PC-3 (cell line): ENCODE measurements at regions not wholly inside any gene's neighbourhood (a gene's known extent, or its start where the extent isn't known, plus 50 kb on each side); places are given as distances from the start of the nearest gene placed in this dataset.

Experiments used
- ATAC-seq: fragments of 200-7000 bp; cut with Tn5 transposase; 2 replicates; pipeline ENCODE4 v1.9.1; 2020; ENCODE audit warnings: mild to moderate bottlenecking, moderate library complexity
- BruUV-seq: library from RNA; stranded (reverse); fragments of 400-500 nt; replicated peaks from 2 replicates; lab custom pipeline; 2021; lab: Mats Ljungman, UMichigan
- CTCF ChIA-PET: fragments of 300-600 bp; sonication (Branson Sonifier 250); formaldehyde crosslinking; loops from one replicate; lab custom pipeline; 2022; ENCODE audit warnings: antibody characterized with exemption; lab: Charles Lee
- POLR2A ChIA-PET: fragments of 300-600 bp; sonication (Branson Sonifier 250); formaldehyde crosslinking; loops from one replicate; lab custom pipeline; 2022; ENCODE audit warnings: antibody characterized with exemption; ENCODE audit not compliant: unreplicated experiment; lab: Charles Lee
- DNase-seq: peaks from one replicate; pipeline ENCODE4 v3.0.0-alpha.2; 2015
- H2AFZ ChIP-seq: fragments of 300-600 bp; sonication (generic); 2 replicates; pipeline ENCODE4 v1.6.0; 2016; ENCODE audit warnings: antibody characterized with exemption, low read length
- H3F3A ChIP-seq: fragments of 300-600 bp; sonication (generic); one replicate; pipeline ENCODE4 v1.6.0; 2017; ENCODE audit warnings: antibody characterized with exemption, low read length, control low read depth, mild to moderate bottlenecking; ENCODE audit not compliant: unreplicated experiment
- H3K27ac ChIP-seq: fragments of 300-600 bp; sonication (generic); 2 replicates; pipeline ENCODE4 v1.5.1; 2016; ENCODE audit warnings: mild to moderate bottlenecking, low read length
- H3K27me3 ChIP-seq: fragments of 300-600 bp; sonication (generic); 2 replicates; pipeline ENCODE4 v1.6.1; 2016; ENCODE audit warnings: low read length, mixed read lengths
- H3K36me3 ChIP-seq: fragments of 300-600 bp; sonication (generic); 2 replicates; pipeline ENCODE4 v1.6.1; 2016; ENCODE audit warnings: low read depth, mixed run types, low read length, mixed read lengths
- H3K4me1 ChIP-seq: fragments of 300-600 bp; sonication (generic); 2 replicates; pipeline ENCODE4 v1.5.1; 2016; ENCODE audit warnings: low read length; ENCODE audit not compliant: insufficient read depth
- H3K4me2 ChIP-seq: fragments of 300-600 bp; sonication (generic); 2 replicates; pipeline ENCODE4 v1.6.0; 2016; ENCODE audit warnings: low read length
- H3K4me3 ChIP-seq: fragments of 300-600 bp; sonication (generic); 2 replicates; pipeline ENCODE4 v1.5.1; 2016; ENCODE audit warnings: mild to moderate bottlenecking, low read length, mixed read lengths
- H3K79me2 ChIP-seq: fragments of 300-600 bp; sonication (generic); 2 replicates; pipeline ENCODE4 v1.6.1; 2017; ENCODE audit warnings: low read length, mixed read lengths
- H3K9ac ChIP-seq: fragments of 300-600 bp; sonication (generic); 2 replicates; pipeline ENCODE4 v1.6.0; 2016; ENCODE audit warnings: mild to moderate bottlenecking, low read length
- H3K9me2 ChIP-seq: fragments of 300-600 bp; sonication (generic); replicated peaks from 2 replicates; pipeline ENCODE4 v1.6.1; 2016; ENCODE audit warnings: mixed run types, low read length, mixed read lengths
- H3K9me3 ChIP-seq: fragments of 300-600 bp; sonication (generic); 2 replicates; pipeline ENCODE4 v1.6.1; 2016; ENCODE audit warnings: low read length, mixed read lengths
- H4K20me1 ChIP-seq: fragments of 300-600 bp; sonication (generic); 2 replicates; pipeline ENCODE4 v1.6.1; 2016; ENCODE audit warnings: low read length, mixed read lengths
- EZH2 ChIP-seq: fragments of 300-600 bp; sonication (generic); IDR thresholded peaks from one replicate; pipeline ENCODE4 v1.6.1; 2017; ENCODE audit warnings: antibody characterized with exemption, mild to moderate bottlenecking, low read length; ENCODE audit not compliant: unreplicated experiment
- EZH2phosphoT487 ChIP-seq: fragments of 300-600 bp; sonication (generic); IDR thresholded peaks from 2 replicates; pipeline ENCODE4 v1.6.1; 2018; ENCODE audit warnings: mild to moderate bottlenecking, antibody characterized with exemption, low read length, borderline replicate concordance
- intact Hi-C: fragments of 100-400 bp; cut with micrococcal nuclease; formaldehyde crosslinking; loops from 2 replicates; pipeline ENCODE4 v1.9.0; 2023
- TF ChIP-seq, protein P1 (sequence below): fragments of 300-600 bp; sonication (generic); conservative IDR thresholded peaks from 2 replicates; pipeline ENCODE4 v1.5.1; 2017; ENCODE audit warnings: antibody characterized with exemption, low read depth, mild to moderate bottlenecking, low read length

GRCh38 chr1:182193908-182194550, 132.5 kb upstream of the ZNF648 start:
- Histone ChIP-seq H3K27ac (no peak overlapping the region), H3K9me3 (no peaks in the 10 kb centered on the region), H3K4me2 (no peak overlapping the region), H3K9ac (no peak overlapping the region), H3K79me2 (no peaks in the 10 kb centered on the region), H2AFZ (no peak overlapping the region), H3K4me3 (no peak overlapping the region), H3F3A (no peaks in the 10 kb centered on the region), H3K4me1 (no peaks in the 10 kb centered on the region), H3K27me3 (no peaks in the 10 kb centered on the region), H3K9me2 (no peaks in the 10 kb centered on the region), H3K36me3 (no peaks in the 10 kb centered on the region), H4K20me1 (no peaks in the 10 kb centered on the region)
- no peak for ATAC-seq
- TF ChIP-seq, protein P1, sequence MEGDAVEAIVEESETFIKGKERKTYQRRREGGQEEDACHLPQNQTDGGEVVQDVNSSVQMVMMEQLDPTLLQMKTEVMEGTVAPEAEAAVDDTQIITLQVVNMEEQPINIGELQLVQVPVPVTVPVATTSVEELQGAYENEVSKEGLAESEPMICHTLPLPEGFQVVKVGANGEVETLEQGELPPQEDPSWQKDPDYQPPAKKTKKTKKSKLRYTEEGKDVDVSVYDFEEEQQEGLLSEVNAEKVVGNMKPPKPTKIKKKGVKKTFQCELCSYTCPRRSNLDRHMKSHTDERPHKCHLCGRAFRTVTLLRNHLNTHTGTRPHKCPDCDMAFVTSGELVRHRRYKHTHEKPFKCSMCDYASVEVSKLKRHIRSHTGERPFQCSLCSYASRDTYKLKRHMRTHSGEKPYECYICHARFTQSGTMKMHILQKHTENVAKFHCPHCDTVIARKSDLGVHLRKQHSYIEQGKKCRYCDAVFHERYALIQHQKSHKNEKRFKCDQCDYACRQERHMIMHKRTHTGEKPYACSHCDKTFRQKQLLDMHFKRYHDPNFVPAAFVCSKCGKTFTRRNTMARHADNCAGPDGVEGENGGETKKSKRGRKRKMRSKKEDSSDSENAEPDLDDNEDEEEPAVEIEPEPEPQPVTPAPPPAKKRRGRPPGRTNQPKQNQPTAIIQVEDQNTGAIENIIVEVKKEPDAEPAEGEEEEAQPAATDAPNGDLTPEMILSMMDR = no peak
- TF ChIP-seq EZH2 (no peak), EZH2phosphoT487 (no peak)
- intact Hi-C loops = no loop called here
- POLR2A ChIA-PET = no interaction called here
- BruUV-seq = no TSS peak
- CTCF ChIA-PET = no interaction called here
- no peak for DNase-seq

DNA sequence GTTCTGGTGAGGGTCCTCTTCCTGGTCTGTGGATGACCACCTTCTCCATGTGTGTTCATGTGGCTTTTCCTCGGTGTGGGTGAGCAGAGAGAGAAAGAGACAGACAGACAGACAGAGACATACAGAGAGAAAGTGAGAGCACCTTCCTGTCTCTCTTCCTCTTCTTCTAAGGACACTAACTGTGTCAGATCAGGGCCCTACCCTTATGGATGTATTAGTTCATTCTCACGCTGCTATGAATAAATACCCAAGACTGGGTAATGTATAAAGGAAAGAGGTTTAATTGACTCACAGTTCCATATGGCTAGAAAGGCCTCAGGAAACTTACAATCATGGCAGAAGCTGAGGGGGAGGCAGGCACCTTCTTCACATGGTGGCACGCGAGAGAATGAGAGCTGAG, 131.5 kb upstream of the ZNF648 start:
- ChIA-PET POLR2A (no interaction called here), CTCF (no interaction called here)
- no TSS peak for BruUV-seq
- Histone ChIP-seq H3K4me3 (no peak overlapping the region), H3K9me3 (no peaks in the 10 kb centered on the region), H3K9me2 (no peaks in the 10 kb centered on the region), H3K27me3 (no peaks in the 10 kb centered on the region), H3K9ac (no peak overlapping the region), H2AFZ (no peak overlapping the region), H3K27ac (no peak overlapping the region), H3K4me2 (no peak overlapping the region), H3K79me2 (no peaks in the 10 kb centered on the region), H3K36me3 (no peaks in the 10 kb centered on the region), H3F3A (no peaks in the 10 kb centered on the region), H4K20me1 (no peaks in the 10 kb centered on the region), H3K4me1 (no peaks in the 10 kb centered on the region)
- no peak for TF ChIP-seq EZH2phosphoT487
- TF ChIP-seq EZH2 = no peak
- TF ChIP-seq, protein P1 = no peak
- DNase-seq (no peak), ATAC-seq (no peak)
- intact Hi-C loops = no loop called here

DNA sequence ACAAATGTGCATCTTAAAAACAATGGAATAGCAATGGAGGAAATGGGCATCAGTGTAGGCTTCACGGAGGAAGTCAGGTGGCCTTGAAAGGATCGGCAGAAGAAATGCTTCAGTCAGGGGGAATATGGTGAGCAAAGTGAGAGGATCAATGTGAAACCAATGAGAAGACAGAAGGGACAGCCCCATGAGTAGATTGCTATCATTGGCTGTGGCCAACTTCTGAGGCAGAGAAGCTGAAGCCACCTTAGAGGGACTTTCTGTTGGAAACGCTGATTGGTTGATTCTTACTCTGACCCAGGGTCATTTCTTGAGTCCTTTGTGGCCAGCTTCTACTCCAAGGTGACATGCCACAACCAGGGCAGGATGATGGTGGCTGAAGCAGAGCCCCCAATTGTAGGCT, 130.7 kb upstream of the ZNF648 start:
- no TSS peak for BruUV-seq
- CTCF ChIA-PET = no interaction called here
- Histone ChIP-seq H3K27ac (no peak overlapping the region), H3K4me3 (no peak overlapping the region), H3K27me3 (no peaks in the 10 kb centered on the region), H3K79me2 (no peaks in the 10 kb centered on the region), H3K36me3 (no peaks in the 10 kb centered on the region), H3F3A (no peaks in the 10 kb centered on the region), H3K9ac (no peak overlapping the region), H3K9me2 (no peaks in the 10 kb centered on the region), H2AFZ (no peak overlapping the region), H3K4me2 (no peak overlapping the region), H4K20me1 (no peaks in the 10 kb centered on the region), H3K9me3 (no peaks in the 10 kb centered on the region), H3K4me1 (peaks cover 2% of the 10 kb centered on the region)
- DNase-seq (no peak), ATAC-seq (no peak)
- POLR2A ChIA-PET = no interaction called here
- intact Hi-C loops = no loop called here
- no peak for TF ChIP-seq EZH2phosphoT487
- TF ChIP-seq EZH2 = no peak
- TF ChIP-seq, protein P1 = no peak
